ENCODE measurements at regions not wholly inside any gene's neighbourhood (a gene's known extent, or its start where the extent isn't known, plus 50 kb on each side); places are given as distances from the start of the nearest gene placed in this dataset.

DNA sequence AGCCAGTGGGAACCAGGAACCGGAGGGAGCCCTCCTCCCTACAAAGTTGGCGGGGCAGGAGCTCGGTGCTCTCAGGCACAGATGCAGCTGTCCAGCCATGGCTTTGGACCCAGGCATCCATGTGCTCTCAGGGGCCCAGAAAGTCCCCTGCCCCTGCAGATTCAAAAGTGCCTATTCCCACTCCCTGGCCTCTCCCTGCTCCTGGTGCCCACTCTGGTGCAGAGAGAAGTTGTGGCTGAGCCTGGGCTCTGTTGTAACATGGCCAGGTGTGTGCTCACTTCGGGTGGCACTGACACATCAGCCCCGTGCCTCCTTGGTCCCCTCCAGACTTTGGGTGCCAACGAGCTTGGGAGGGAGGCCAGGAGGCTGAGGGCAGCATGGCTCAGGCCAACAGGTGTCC, 315.8 kb upstream of the KYNU start:
- TF ChIP-seq POLR2A (IDR thresholded peaks at IDR 0.05; ENCODE audit: low read length) (no peak), GATA1 (IDR thresholded peaks at IDR 0.05; ENCODE audit: low read depth, low read length) (no peak)
